Neural progenitor cell (in vitro differentiated cells): ENCODE measurements at regions not wholly inside any gene's neighbourhood (a gene's known extent, or its start where the extent isn't known, plus 50 kb on each side); places are given as distances from the start of the nearest gene placed in this dataset.

Experiments
- DNase-seq: peaks from one replicate; pipeline ENCODE4 v3.0.0-alpha.2; 2016; ENCODE audit warnings: low spot score
- H2AFZ ChIP-seq: fragments of 200-600 bp; sonication (generic); replicated peaks from 2 replicates; pipeline ENCODE4 v1.6.1; 2016; ENCODE audit warnings: antibody characterized with exemption
- H3F3A ChIP-seq: fragments of 200-600 bp; sonication (generic); 2 replicates; pipeline ENCODE4 v1.6.1; 2016; ENCODE audit warnings: antibody characterized with exemption, low read depth
- H3K27ac ChIP-seq: fragments of 200-600 bp; sonication (generic); 2 replicates; pipeline ENCODE4 v1.5.1; 2016; ENCODE audit warnings: mild to moderate bottlenecking
- H3K27me3 ChIP-seq: fragments of 200-600 bp; sonication (generic); 2 replicates; pipeline ENCODE4 v1.6.1; 2016; ENCODE audit warnings: mild to moderate bottlenecking, moderate library complexity
- H3K36me3 ChIP-seq: fragments of 200-600 bp; sonication (generic); 2 replicates; pipeline ENCODE4 v1.5.1; 2016
- H3K4me1 ChIP-seq: fragments of 200-600 bp; sonication (generic); 2 replicates; pipeline ENCODE4 v1.6.1; 2016; ENCODE audit warnings: mixed run types
- H3K4me2 ChIP-seq: fragments of 200-600 bp; sonication (generic); 2 replicates; pipeline ENCODE4 v1.6.1; 2016
- H3K4me3 ChIP-seq: fragments of 200-600 bp; sonication (generic); 2 replicates; pipeline ENCODE4 v1.5.1; 2016
- H3K79me2 ChIP-seq: fragments of 200-600 bp; sonication (generic); 2 replicates; pipeline ENCODE4 v1.6.1; 2016; ENCODE audit warnings: low read depth
- H3K9ac ChIP-seq: fragments of 200-600 bp; sonication (generic); 2 replicates; pipeline ENCODE4 v1.6.1; 2016
- H3K9me3 ChIP-seq: fragments of 200-600 bp; sonication (generic); 2 replicates; pipeline ENCODE4 v1.5.1; 2016; ENCODE audit warnings: low read depth
- H4K20me1 ChIP-seq: fragments of 200-600 bp; sonication (generic); 2 replicates; pipeline ENCODE4 v1.6.1; 2016; ENCODE audit warnings: low read depth
- H3K27ac Mint-ChIP-seq: 3 replicates; pipeline ENCODE4 v1.8.0; 2021; ENCODE audit warnings: mixed read lengths
- H3K27me3 Mint-ChIP-seq: 2 replicates; pipeline ENCODE4 v1.8.0; 2022; ENCODE audit warnings: low read depth, mild to moderate bottlenecking, inconsistent platforms, moderate library complexity, mixed read lengths; ENCODE audit not compliant: insufficient read depth
- H3K36me3 Mint-ChIP-seq: 3 replicates; pipeline ENCODE4 v1.8.0; 2021; ENCODE audit warnings: mixed read lengths
- H3K4me1 Mint-ChIP-seq: 3 replicates; pipeline ENCODE4 v1.8.0; 2021; ENCODE audit warnings: mixed read lengths
- H3K4me3 Mint-ChIP-seq: 3 replicates; pipeline ENCODE4 v1.8.0; 2021; ENCODE audit warnings: mild to moderate bottlenecking, moderate library complexity, mixed read lengths
- H3K9me3 Mint-ChIP-seq: 3 replicates; pipeline ENCODE4 v1.8.0; 2020; ENCODE audit warnings: mixed read lengths
- CTCF ChIP-seq: fragments of 200-600 bp; sonication (generic); IDR thresholded peaks from 2 replicates; pipeline ENCODE4 v1.5.1; 2017; ENCODE audit warnings: antibody characterized with exemption, mild to moderate bottlenecking
- EZH2 ChIP-seq: fragments of 200-600 bp; sonication (generic); IDR thresholded peaks from 2 replicates; pipeline ENCODE4 v1.6.1; 2017; ENCODE audit warnings: antibody characterized with exemption, mild to moderate bottlenecking, moderate library complexity
- EZH2phosphoT487 ChIP-seq: fragments of 200-600 bp; sonication (generic); IDR thresholded peaks from 2 replicates; pipeline ENCODE4 v1.6.1; 2017; ENCODE audit warnings: antibody characterized with exemption

- no peaks in the 10 kb centered on the region for H3K4me1 Mint-ChIP-seq
- peaks cover 3% of the 10 kb centered on the region for H3K27me3 Mint-ChIP-seq
- no peak overlapping the region for H3K4me3 Mint-ChIP-seq
- no peak overlapping the region for H3K4me3 ChIP-seq
- DNase-seq, result no peak
- no peaks in the 10 kb centered on the region for H3K27me3 ChIP-seq
- H3K36me3 Mint-ChIP-seq, result no peaks in the 10 kb centered on the region
- H3K4me2 ChIP-seq, result no peak overlapping the region
- H2AFZ ChIP-seq, result no peak overlapping the region
- H3K9ac ChIP-seq, result no peak overlapping the region
- no peaks in the 10 kb centered on the region for H3K9me3 ChIP-seq
- no peaks in the 10 kb centered on the region for H3K36me3 ChIP-seq
- no peaks in the 10 kb centered on the region for H3F3A ChIP-seq
- TF ChIP-seq EZH2 (no peak), EZH2phosphoT487 (no peak)
- no peaks in the 10 kb centered on the region for H4K20me1 ChIP-seq
- H3K27ac ChIP-seq, result no peak overlapping the region
- H3K9me3 Mint-ChIP-seq, result no peaks in the 10 kb centered on the region
- H3K27ac Mint-ChIP-seq, result no peak overlapping the region
- H3K79me2 ChIP-seq, result no peaks in the 10 kb centered on the region
- H3K4me1 ChIP-seq, result no peaks in the 10 kb centered on the region
Measured at GRCh38 chr4:160182727-160183126, 1079.8 kb downstream of the RAPGEF2 start.

- H3K27me3 Mint-ChIP-seq, result peaks cover 3% of the 10 kb centered on the region
- Histone ChIP-seq H3K4me2 (no peak overlapping the region), H2AFZ (no peak overlapping the region)
Measured at GRCh38 chr4:160184884-160185283, 1082.0 kb downstream of the RAPGEF2 start.

GRCh38 chr4:160193787-160194186 is 1090.9 kb downstream of the RAPGEF2 start:
- H3K4me3 ChIP-seq, result no peak overlapping the region
- no peaks in the 10 kb centered on the region for H4K20me1 ChIP-seq
- no peak overlapping the region for H3K27ac ChIP-seq
- Mint-ChIP-seq H3K27ac (no peak overlapping the region), H3K4me3 (no peak overlapping the region), H3K4me1 (no peaks in the 10 kb centered on the region), H3K36me3 (no peaks in the 10 kb centered on the region), H3K27me3 (no peaks in the 10 kb centered on the region), H3K9me3 (no peaks in the 10 kb centered on the region)
- no peaks in the 10 kb centered on the region for H3K79me2 ChIP-seq
- no peak for DNase-seq
- H3K4me2 ChIP-seq, result no peak overlapping the region
- H2AFZ ChIP-seq, result no peak overlapping the region
- no peaks in the 10 kb centered on the region for H3K36me3 ChIP-seq
- no peaks in the 10 kb centered on the region for H3K9me3 ChIP-seq
- no peaks in the 10 kb centered on the region for H3K4me1 ChIP-seq
- no peaks in the 10 kb centered on the region for H3K27me3 ChIP-seq
- no peak for TF ChIP-seq EZH2phosphoT487
- peak; percentile 8 for TF ChIP-seq CTCF
- TF ChIP-seq EZH2, result no peak
- no peak overlapping the region for H3K9ac ChIP-seq
- no peaks in the 10 kb centered on the region for H3F3A ChIP-seq

More at GRCh38 chr4:160184884-160185283, 1082.0 kb downstream of the RAPGEF2 start:
- TF ChIP-seq CTCF (no peak), EZH2 (no peak), EZH2phosphoT487 (no peak)
- no peaks in the 10 kb centered on the region for H3K36me3 ChIP-seq
- H3K79me2 ChIP-seq, result no peaks in the 10 kb centered on the region
- Mint-ChIP-seq H3K27ac (no peak overlapping the region), H3K9me3 (no peaks in the 10 kb centered on the region), H3K36me3 (no peaks in the 10 kb centered on the region), H3K4me1 (no peaks in the 10 kb centered on the region), H3K4me3 (no peak overlapping the region)
- no peaks in the 10 kb centered on the region for H4K20me1 ChIP-seq
- H3K4me3 ChIP-seq, result no peak overlapping the region
- no peaks in the 10 kb centered on the region for H3K27me3 ChIP-seq
- H3K9ac ChIP-seq, result no peak overlapping the region
- no peak for DNase-seq
- no peaks in the 10 kb centered on the region for H3K9me3 ChIP-seq
- no peak overlapping the region for H3K27ac ChIP-seq
- H3K4me1 ChIP-seq, result no peaks in the 10 kb centered on the region
- H3F3A ChIP-seq, result no peaks in the 10 kb centered on the region

GRCh38 chr4:160194716-160195115 is 1091.8 kb downstream of the RAPGEF2 start:
- H3K27me3 Mint-ChIP-seq, result no peaks in the 10 kb centered on the region
- H3K4me3 Mint-ChIP-seq, result no peak overlapping the region
- Histone ChIP-seq H3K9ac (no peak overlapping the region), H2AFZ (no peak overlapping the region), H3K9me3 (no peaks in the 10 kb centered on the region), H3K27me3 (no peaks in the 10 kb centered on the region), H3K79me2 (no peaks in the 10 kb centered on the region), H3K4me3 (no peak overlapping the region), H3K36me3 (no peaks in the 10 kb centered on the region), H3K4me1 (no peaks in the 10 kb centered on the region), H3K4me2 (no peak overlapping the region), H3K27ac (no peak overlapping the region), H4K20me1 (no peaks in the 10 kb centered on the region), H3F3A (no peaks in the 10 kb centered on the region)
- DNase-seq, result no peak
- no peaks in the 10 kb centered on the region for H3K4me1 Mint-ChIP-seq
- H3K27ac Mint-ChIP-seq, result no peak overlapping the region
- TF ChIP-seq EZH2, result no peak
- TF ChIP-seq EZH2phosphoT487, result no peak
- no peak for TF ChIP-seq CTCF
- peaks cover 2% of the 10 kb centered on the region for H3K9me3 Mint-ChIP-seq
- H3K36me3 Mint-ChIP-seq, result no peaks in the 10 kb centered on the region
